ENCODE measurements at regions not wholly inside any gene's neighbourhood (a gene's known extent, or its start where the extent isn't known, plus 50 kb on each side); places are given as distances from the start of the nearest gene placed in this dataset.
A peak's percentile ranks its signal among the peaks of the same experiment; 100 is the strongest.

- TF ChIP-seq CTCF (conservative IDR thresholded peaks at IDR 0.05; ENCODE audit: low read depth in 2 of 2) (peak; percentile 8 to 23; a peak in 2 of 4 replicates), EZH2 (IDR thresholded peaks at IDR 0.05; ENCODE audit: low read depth, unreplicated experiment) (no peak)
These were observed 71.2 kb upstream of the ZC3H12A start for GRCh38 chr1:37403166-37403565.
